NOMO-1 treated with dmso at 0.1 percent for 144 hours (cell line): ENCODE measurements at regions not wholly inside any gene's neighbourhood (a gene's known extent, or its start where the extent isn't known, plus 50 kb on each side); places are given as distances from the start of the nearest gene placed in this dataset.
"Not testable (repeated sequence)": the region's sequence is repeated elsewhere in the genome, so short reads cannot be mapped to it uniquely, and the experiment has no call there.

Experiments used
- DNase-seq: peaks from one replicate; lab custom pipeline; 2025; ENCODE audit not compliant: unreplicated experiment; lab: John Stamatoyannopoulos, UW

- DNase-seq = no peak
Measured at GRCh38 chr5:40355181-40355580, 324.5 kb upstream of the PTGER4 start.

GRCh38 chr5:40354171-40354570 lies 325.5 kb upstream of the PTGER4 start:
- DNase-seq = no peak

GRCh38 chr5:40353442-40353841 lies 326.3 kb upstream of the PTGER4 start:
- no peak for DNase-seq

GRCh38 chr5:40347981-40348725 lies 331.6 kb upstream of the PTGER4 start:
- no peak for DNase-seq

GRCh38 chr5:40346901-40347300 lies 332.8 kb upstream of the PTGER4 start:
- DNase-seq = no peak

GRCh38 chr5:40338434-40338833 lies 341.3 kb upstream of the PTGER4 start:
- DNase-seq = not testable (repeated sequence)

GRCh38 chr5:40334242-40334635 lies 345.5 kb upstream of the PTGER4 start:
- DNase-seq = no peak

- DNase-seq = no peak
Measured at GRCh38 chr5:40333459-40334241, 346.1 kb upstream of the PTGER4 start.

GRCh38 chr5:40332970-40333369 lies 346.7 kb upstream of the PTGER4 start:
- no peak for DNase-seq

GRCh38 chr5:40331616-40332015 lies 348.1 kb upstream of the PTGER4 start:
- DNase-seq = no peak

- no peak for DNase-seq
Measured at GRCh38 chr5:40321514-40321913, 358.2 kb upstream of the PTGER4 start.

- DNase-seq = no peak
Measured at GRCh38 chr5:40318395-40318794, 361.3 kb upstream of the PTGER4 start.

GRCh38 chr5:40317023-40317422 lies 362.7 kb upstream of the PTGER4 start:
- DNase-seq = no peak

- no peak for DNase-seq
Measured at GRCh38 chr5:40315126-40315525, 364.6 kb upstream of the PTGER4 start.

- no peak for DNase-seq
Measured at GRCh38 chr5:40314275-40314674, 365.4 kb upstream of the PTGER4 start.

- no peak for DNase-seq
Measured at GRCh38 chr5:40312205-40312604, 367.5 kb upstream of the PTGER4 start.

GRCh38 chr5:40309851-40310250 lies 369.9 kb upstream of the PTGER4 start:
- no peak for DNase-seq

GRCh38 chr5:40308867-40309266 lies 370.8 kb upstream of the PTGER4 start:
- no peak for DNase-seq

- DNase-seq = no peak
Measured at GRCh38 chr5:40307920-40308319, 371.8 kb upstream of the PTGER4 start.

GRCh38 chr5:40306869-40307487 lies 372.7 kb upstream of the PTGER4 start:
- no peak for DNase-seq

GRCh38 chr5:40292006-40292405 lies 387.7 kb upstream of the PTGER4 start:
- no peak for DNase-seq

- DNase-seq = no peak
Measured at GRCh38 chr5:40291338-40291737, 388.4 kb upstream of the PTGER4 start.
